Osteoblast (primary cell): ENCODE measurements at regions not wholly inside any gene's neighbourhood (a gene's known extent, or its start where the extent isn't known, plus 50 kb on each side); places are given as distances from the start of the nearest gene placed in this dataset.

Experiments
- DNase-seq: peaks from one replicate; pipeline ENCODE4 v3.0.0; 2011; ENCODE audit warnings: low spot score, mixed read lengths; ENCODE audit not compliant: insufficient read length; ENCODE audit errors: missing footprints
- H2AFZ ChIP-seq: 2 replicates; pipeline ENCODE4 v1.6.0; 2011; ENCODE audit warnings: mild to moderate bottlenecking, low read length
- H3K27ac ChIP-seq: 2 replicates; pipeline ENCODE4 v1.5.1; 2011; ENCODE audit warnings: mild to moderate bottlenecking, low read depth, low read length, moderate library complexity
- H3K27me3 ChIP-seq: 2 replicates; pipeline ENCODE4 v1.6.0; 2012; ENCODE audit warnings: mild to moderate bottlenecking, control low read depth, inconsistent platforms, low read length, moderate library complexity; ENCODE audit not compliant: insufficient read depth
- H3K36me3 ChIP-seq: 2 replicates; pipeline ENCODE4 v1.5.1; 2011; ENCODE audit warnings: mild to moderate bottlenecking, low read length, control low read depth, moderate library complexity; ENCODE audit not compliant: insufficient read depth
- H3K4me1 ChIP-seq: 2 replicates; pipeline ENCODE4 v1.5.1; 2011; ENCODE audit warnings: mild to moderate bottlenecking, low read length, control low read depth, moderate library complexity; ENCODE audit not compliant: insufficient read depth
- H3K4me2 ChIP-seq: 2 replicates; pipeline ENCODE4 v1.6.0; 2011; ENCODE audit warnings: mild to moderate bottlenecking, low read length; ENCODE audit not compliant: insufficient read depth
- H3K4me3 ChIP-seq: fragments of 200-600 bp; sonication (generic); 3 replicates; pipeline ENCODE4 v1.5.1; 2012; ENCODE audit warnings: mild to moderate bottlenecking, low read length, inconsistent platforms; ENCODE audit not compliant: insufficient read depth
- H3K79me2 ChIP-seq: 2 replicates; pipeline ENCODE4 v1.6.0; 2012; ENCODE audit warnings: mild to moderate bottlenecking, low read length, control low read depth, inconsistent platforms; ENCODE audit not compliant: insufficient read depth
- H3K9me3 ChIP-seq: 2 replicates; pipeline ENCODE4 v1.5.1; 2011; ENCODE audit warnings: low read depth, low read length, control low read depth
- H4K20me1 ChIP-seq: 2 replicates; pipeline ENCODE4 v1.6.0; 2012; ENCODE audit warnings: mild to moderate bottlenecking, low read length, control low read depth; ENCODE audit not compliant: insufficient read depth
- CTCF ChIP-seq: IDR thresholded peaks from 2 replicates; pipeline ENCODE4 v1.5.1; 2011; ENCODE audit warnings: mild to moderate bottlenecking, low read depth, low read length, moderate library complexity; ENCODE audit errors: extremely low read depth

- H3K36me3 ChIP-seq, result no peaks in the 10 kb centered on the region
- H4K20me1 ChIP-seq, result no peaks in the 10 kb centered on the region
- no peak for DNase-seq
- no peaks in the 10 kb centered on the region for H3K4me1 ChIP-seq
- H3K79me2 ChIP-seq, result no peaks in the 10 kb centered on the region
- no peaks in the 10 kb centered on the region for H3K27me3 ChIP-seq
- TF ChIP-seq CTCF, result no peak
- H2AFZ ChIP-seq, result no peak overlapping the region
- H3K9me3 ChIP-seq, result no peaks in the 10 kb centered on the region
- no peak overlapping the region for H3K27ac ChIP-seq
- H3K4me3 ChIP-seq, result no peak overlapping the region
- no peak overlapping the region for H3K4me2 ChIP-seq
Measured at GRCh38 chr21:19400223-19400770, 996.7 kb upstream of the TMPRSS15 start.

- Histone ChIP-seq H3K79me2 (no peaks in the 10 kb centered on the region), H4K20me1 (no peaks in the 10 kb centered on the region), H3K4me1 (no peaks in the 10 kb centered on the region), H3K4me3 (no peak overlapping the region), H3K4me2 (no peak overlapping the region), H3K27me3 (no peaks in the 10 kb centered on the region), H2AFZ (no peak overlapping the region), H3K36me3 (no peaks in the 10 kb centered on the region), H3K9me3 (no peaks in the 10 kb centered on the region), H3K27ac (no peak overlapping the region)
- no peak for DNase-seq
- TF ChIP-seq CTCF, result no peak
Measured at GRCh38 chr21:19402870-19403269, 999.3 kb upstream of the TMPRSS15 start.

- no peaks in the 10 kb centered on the region for H3K79me2 ChIP-seq
- no peak overlapping the region for H2AFZ ChIP-seq
- no peaks in the 10 kb centered on the region for H3K36me3 ChIP-seq
- no peak overlapping the region for H3K27ac ChIP-seq
- no peaks in the 10 kb centered on the region for H3K27me3 ChIP-seq
- no peak overlapping the region for H3K4me2 ChIP-seq
- no peaks in the 10 kb centered on the region for H3K9me3 ChIP-seq
- H4K20me1 ChIP-seq, result no peaks in the 10 kb centered on the region
- no peak for DNase-seq
- no peak overlapping the region for H3K4me3 ChIP-seq
- no peaks in the 10 kb centered on the region for H3K4me1 ChIP-seq
- TF ChIP-seq CTCF, result no peak
Measured at GRCh38 chr21:19405326-19405725, 1001.7 kb upstream of the TMPRSS15 start.

- TF ChIP-seq CTCF, result no peak
- no peak overlapping the region for H2AFZ ChIP-seq
Measured at GRCh38 chr21:19420565-19420964, 1017.0 kb upstream of the TMPRSS15 start.

More at GRCh38 chr21:19420565-19420964, 1017.0 kb upstream of the TMPRSS15 start:
- Histone ChIP-seq H3K4me2 (no peak overlapping the region), H3K4me3 (no peak overlapping the region), H3K79me2 (no peaks in the 10 kb centered on the region), H3K27me3 (no peaks in the 10 kb centered on the region), H3K9me3 (peaks cover 4% of the 10 kb centered on the region), H4K20me1 (no peaks in the 10 kb centered on the region), H3K4me1 (no peaks in the 10 kb centered on the region), H3K36me3 (no peaks in the 10 kb centered on the region), H3K27ac (no peak overlapping the region)
- DNase-seq, result no peak
